ENCODE measurements at regions not wholly inside any gene's neighbourhood (a gene's known extent, or its start where the extent isn't known, plus 50 kb on each side); places are given as distances from the start of the nearest gene placed in this dataset.

DNA sequence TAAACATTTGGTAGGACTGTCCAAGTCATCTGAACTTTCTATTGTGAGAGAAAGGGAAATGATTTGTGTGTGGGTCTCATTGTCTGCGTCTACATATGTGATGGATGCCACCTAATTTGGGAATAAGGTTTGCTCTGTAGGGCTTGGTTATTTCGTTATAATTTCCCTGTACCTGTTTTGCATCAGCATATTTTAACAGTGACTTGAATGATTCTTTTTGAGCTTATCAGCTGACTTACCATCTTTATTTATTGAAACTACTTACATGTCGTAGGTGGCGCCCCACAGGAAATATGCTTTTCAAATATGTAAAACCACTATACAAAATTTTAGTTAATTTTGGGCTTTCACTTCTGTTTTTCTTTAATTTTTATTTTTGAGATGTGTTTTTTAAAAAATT lies 56.5 kb upstream of the BCAT1 start:
- no peak for DNase-seq (ENCODE audit: low spot score)

DNA sequence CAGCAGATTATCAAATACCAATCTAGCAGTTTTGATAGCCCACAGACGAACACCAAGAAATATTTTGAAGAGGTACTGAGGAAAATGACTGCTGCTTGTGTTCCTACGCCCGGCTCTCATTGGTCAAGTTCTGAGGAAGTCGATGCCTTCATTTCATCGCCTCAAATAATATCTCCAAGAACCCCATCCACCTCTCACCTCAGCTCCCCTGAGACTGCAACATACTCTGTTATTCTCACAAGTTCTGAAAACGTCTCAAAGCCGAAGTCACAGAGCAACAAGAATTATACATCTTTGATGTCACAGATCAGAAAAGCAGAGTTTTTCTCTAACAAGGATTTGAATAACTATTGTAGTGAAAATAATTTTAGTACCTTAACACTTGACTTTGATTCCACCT lies 55.5 kb upstream of the BCAT1 start:
- DNase-seq (ENCODE audit: low spot score): no peak

DNA sequence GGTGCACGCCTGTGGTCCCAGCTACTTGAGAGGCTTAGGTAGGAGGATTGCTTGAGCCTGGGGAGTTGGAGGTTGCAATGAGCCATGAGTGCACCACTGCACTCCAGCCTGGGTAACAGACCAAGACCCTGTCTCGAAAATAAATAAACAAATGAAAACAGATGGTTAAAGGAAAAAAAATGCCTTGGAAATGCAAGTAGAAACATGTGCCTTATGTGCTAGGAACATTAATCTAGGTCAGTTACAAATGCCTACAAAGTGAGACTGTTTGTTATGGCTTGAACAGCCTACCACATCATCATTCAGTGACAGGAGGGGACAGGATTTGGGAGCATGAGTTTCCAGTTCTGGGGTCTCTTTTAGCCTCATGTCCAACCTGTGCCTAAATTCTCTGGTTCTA lies 52.4 kb upstream of the BCAT1 start:
- DNase-seq (ENCODE audit: low spot score): peak; percentile 68

Measured in cerebellar cortex (tissue), 1 donor.